ENCODE measurements at regions not wholly inside any gene's neighbourhood (a gene's known extent, or its start where the extent isn't known, plus 50 kb on each side); places are given as distances from the start of the nearest gene placed in this dataset.

DNA sequence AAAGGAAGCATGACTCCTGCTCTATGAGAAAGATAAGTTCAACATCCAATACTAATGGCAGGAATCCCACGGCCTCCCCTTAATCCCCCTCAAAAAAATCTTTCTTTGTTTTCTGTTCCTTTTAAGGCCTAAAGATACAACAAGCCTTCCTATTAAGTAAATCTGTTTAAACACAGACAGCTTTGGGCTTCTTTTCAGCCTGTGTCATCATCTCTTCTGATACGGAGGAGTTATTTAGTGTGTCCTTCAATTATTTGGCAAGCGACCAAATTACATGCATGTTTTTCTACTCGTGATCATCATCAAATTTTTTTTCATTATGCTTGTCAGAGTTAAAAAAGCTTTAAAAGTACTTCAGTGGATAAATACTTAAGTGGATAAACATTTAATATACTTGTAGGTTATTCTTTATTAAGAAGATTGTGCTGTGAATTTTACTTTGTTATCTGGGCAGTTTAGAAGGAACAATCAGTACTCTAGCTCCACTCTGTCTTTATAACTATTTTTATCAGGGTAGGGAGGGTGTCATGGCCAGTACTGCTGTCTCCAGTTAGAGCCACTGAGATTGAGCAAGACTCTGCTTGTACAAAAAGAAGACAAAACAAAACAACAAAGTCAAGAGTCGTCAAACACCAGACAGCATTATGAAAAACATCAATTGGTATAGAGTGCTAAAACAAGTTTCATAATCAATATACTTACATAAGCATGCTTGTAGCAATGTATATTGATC lies 210.7 kb downstream of the PRR32 start:
- TF ChIP-seq MAZ (IDR thresholded peaks at IDR 0.05; ENCODE audit: borderline replicate concordance, low read depth, low read length) (no peak), CEBPB (IDR thresholded peaks at IDR 0.05; ENCODE audit: low read depth, low read length) (no peak), BHLHE40 (IDR thresholded peaks at IDR 0.05; ENCODE audit: low read depth, low read length) (no peak), RAD21 (IDR thresholded peaks at IDR 0.05; ENCODE audit: low read length) (no peak)
- TF ChIP-seq, protein P1, sequence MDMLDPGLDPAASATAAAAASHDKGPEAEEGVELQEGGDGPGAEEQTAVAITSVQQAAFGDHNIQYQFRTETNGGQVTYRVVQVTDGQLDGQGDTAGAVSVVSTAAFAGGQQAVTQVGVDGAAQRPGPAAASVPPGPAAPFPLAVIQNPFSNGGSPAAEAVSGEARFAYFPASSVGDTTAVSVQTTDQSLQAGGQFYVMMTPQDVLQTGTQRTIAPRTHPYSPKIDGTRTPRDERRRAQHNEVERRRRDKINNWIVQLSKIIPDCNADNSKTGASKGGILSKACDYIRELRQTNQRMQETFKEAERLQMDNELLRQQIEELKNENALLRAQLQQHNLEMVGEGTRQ (IDR thresholded peaks at IDR 0.05; ENCODE audit: low read depth, low read length), result no peak
- H2AFZ ChIP-seq (replicated peaks; ENCODE audit: low read length, poor library complexity), result no peak overlapping the region
- ChIA-PET POLR2A (ENCODE audit: unreplicated experiment) (no interaction called here), CTCF (no interaction called here)
- no peak overlapping the region for H3K14ac ChIP-seq (replicated peaks; ENCODE audit: low read depth, low read length)
- H3K9ac ChIP-seq (ENCODE audit: low read depth, low read length), result no peak overlapping the region
- in situ Hi-C loops (cut with MboI; ENCODE audit: low sequenced_read_pairs), result no loop called here
- H2BK20ac ChIP-seq (ENCODE audit: low read depth, low read length), result no peak overlapping the region
- no CpG with 5 or more reads among the region's 5 CpGs for WGBS, 2 experiments (ENCODE audit: extremely low coverage in 2 of 2, insufficient read length in 1 of 2)
- no peaks in the 10 kb centered on the region for H3K79me1 ChIP-seq (ENCODE audit: low read depth in 1 of 2, low read length in 2 of 2)
- H3K36me3 ChIP-seq (ENCODE audit: control insufficient read depth, insufficient read depth, low read length), result no peaks in the 10 kb centered on the region
- H3K9me3 ChIP-seq (ENCODE audit: control insufficient read depth, insufficient read depth, low read length), result no peaks in the 10 kb centered on the region
- H2AK5ac ChIP-seq (ENCODE audit: low read depth, low read length), result no peak overlapping the region
- no peak overlapping the region for H3K4me3 ChIP-seq (ENCODE audit: insufficient read depth, low read depth, low read length)
- no peaks in the 10 kb centered on the region for H3K9me1 ChIP-seq (ENCODE audit: insufficient read depth, low read length)
- H2BK5ac ChIP-seq (ENCODE audit: low read depth, low read length, poor library complexity, severe bottlenecking), result no peak overlapping the region
- ATAC-seq (ENCODE audit: low read depth) (no peak), DNase-seq (no peak)
- H3K18ac ChIP-seq (ENCODE audit: low read depth, low read length), result no peak overlapping the region
- no peak overlapping the region for H3K27ac ChIP-seq (ENCODE audit: insufficient read depth, low read length)
- no peak overlapping the region for H3K4me2 ChIP-seq (ENCODE audit: low read depth, low read length)
- H3K4ac ChIP-seq (ENCODE audit: low read depth, low read length), result no peak overlapping the region
- H4K8ac ChIP-seq (ENCODE audit: low read depth in 2 of 2, low read length in 2 of 2), result no peak overlapping the region
- no peak overlapping the region for H4K5ac ChIP-seq (ENCODE audit: low read depth, low read length)
- H3K56ac ChIP-seq (ENCODE audit: extremely low read depth, insufficient read depth, low read length), result no peak overlapping the region
- H2BK120ac ChIP-seq (ENCODE audit: low read depth, low read length), result no peak overlapping the region
- no peak overlapping the region for H3K23ac ChIP-seq (ENCODE audit: low read depth, low read length)
- no TSS peak for BruUV-seq (replicated peaks)
- dilution Hi-C loops (cut with HindIII; ENCODE audit: low sequenced_read_pairs, unreplicated experiment), result no loop called here
- H2AK9ac ChIP-seq (replicated peaks; ENCODE audit: low read depth, low read length, poor library complexity), result no peak overlapping the region
- H4K20me1 ChIP-seq (ENCODE audit: insufficient read depth, low read length), result no peaks in the 10 kb centered on the region
- intact Hi-C loops (cut with micrococcal nuclease), result no loop called here
- H3K4me1 ChIP-seq (ENCODE audit: control insufficient read depth, insufficient read depth, low read length), result no peaks in the 10 kb centered on the region
- H2BK15ac ChIP-seq (ENCODE audit: low read depth, low read length), result no peak overlapping the region
- no peak overlapping the region for H4K91ac ChIP-seq (ENCODE audit: insufficient read depth, low read depth, low read length)
- no peaks in the 10 kb centered on the region for H3K27me3 ChIP-seq (ENCODE audit: control insufficient read depth, insufficient read depth, low read length)
